CD4-positive, CD25-positive, alpha-beta regulatory T cell (primary cell): ENCODE measurements at regions not wholly inside any gene's neighbourhood (a gene's known extent, or its start where the extent isn't known, plus 50 kb on each side); places are given as distances from the start of the nearest gene placed in this dataset.

ENCODE experiments used
- ATAC-seq, 2 donors: fragments of 150-1000 bp; cut with Tn5 transposase; one replicate each; pipeline ENCODE4 v1.10.0; 2021; ENCODE audit warnings: low read depth in 2 of 2, moderate number of reproducible peaks in 2 of 2, moderate library complexity in 1 of 2
- DNase-seq, 3 donors: peaks; one replicate each; pipeline versions ENCODE4 v3.0.0 to v3.0.0-alpha.2; 2012 to 2022; ENCODE audit warnings: mixed read lengths in 1 of 3
- H3K27ac ChIP-seq: one replicate; pipeline ENCODE4 v1.7.0; 2013; ENCODE audit warnings: mild to moderate bottlenecking, low read length; ENCODE audit not compliant: insufficient read depth, poor library complexity, severe bottlenecking
- H3K27me3 ChIP-seq: one replicate; pipeline ENCODE4 v1.7.0; 2013; ENCODE audit warnings: low read length; ENCODE audit not compliant: control insufficient read depth, insufficient read depth
- H3K36me3 ChIP-seq: one replicate; pipeline ENCODE4 v1.7.0; 2013; ENCODE audit warnings: mild to moderate bottlenecking, low read length, moderate library complexity; ENCODE audit not compliant: control insufficient read depth, insufficient read depth
- H3K4me1 ChIP-seq: 2 replicates; pipeline ENCODE4 v1.7.0; 2013; ENCODE audit warnings: mild to moderate bottlenecking, low read length; ENCODE audit not compliant: insufficient read depth, control insufficient read depth, poor library complexity, severe bottlenecking
- H3K4me3 ChIP-seq: one replicate; pipeline ENCODE4 v1.7.0; 2013; ENCODE audit warnings: low read depth, mild to moderate bottlenecking, low read length, moderate library complexity
- H3K9me3 ChIP-seq, 2 experiments: 1 replicate in 1 of 2; 2 replicates in 1 of 2; pipeline ENCODE4 v1.7.0; 2013; ENCODE audit warnings: low read length in 2 of 2, mild to moderate bottlenecking in 1 of 2, moderate library complexity in 1 of 2; ENCODE audit not compliant: control insufficient read depth in 2 of 2
- H3K27ac Mint-ChIP-seq, 3 donors: one replicate each; pipeline ENCODE4 v1.8.0; 2020 to 2022; ENCODE audit warnings: mild to moderate bottlenecking in 3 of 3, mixed read lengths in 3 of 3, moderate library complexity in 2 of 3
- H3K27me3 Mint-ChIP-seq: one replicate; pipeline ENCODE4 v1.8.0; 2022; ENCODE audit warnings: mild to moderate bottlenecking, mixed read lengths
- H3K36me3 Mint-ChIP-seq: one replicate; pipeline ENCODE4 v1.8.0; 2020; ENCODE audit warnings: mixed read lengths
- H3K4me1 Mint-ChIP-seq, 4 donors: one replicate each; pipeline ENCODE4 v1.8.0; 2020 to 2022; ENCODE audit warnings: mixed read lengths in 4 of 4, mild to moderate bottlenecking in 1 of 4
- H3K4me3 Mint-ChIP-seq, 4 donors: one replicate each; pipeline ENCODE4 v1.8.0; 2020 to 2022; ENCODE audit warnings: mild to moderate bottlenecking in 4 of 4, mixed read lengths in 4 of 4, moderate library complexity in 3 of 4
- H3K9me3 Mint-ChIP-seq, 7 donors: one replicate each; pipeline ENCODE4 v1.8.0; 2020 to 2022; ENCODE audit warnings: mixed read lengths in 7 of 7, mild to moderate bottlenecking in 3 of 7, moderate library complexity in 2 of 7

GRCh38 chr16:64544859-64545258, 577.0 kb downstream of the CDH11 start:
- H3K36me3 Mint-ChIP-seq = no peaks in the 10 kb centered on the region
- H3K27ac ChIP-seq = no peak overlapping the region
- no peaks in the 10 kb centered on the region for H3K36me3 ChIP-seq
- DNase-seq (no peak), ATAC-seq (no peak)
- no peaks in the 10 kb centered on the region for H3K27me3 Mint-ChIP-seq
- no peaks in the 10 kb centered on the region for H3K4me1 Mint-ChIP-seq
- no peak overlapping the region for H3K27ac Mint-ChIP-seq
- H3K4me1 ChIP-seq = no peaks in the 10 kb centered on the region
- H3K9me3 Mint-ChIP-seq = peaks cover 4 to 40% (median 14%) of the 10 kb centered on the region in 7 donors
- peaks cover 0 to 12% of the 10 kb centered on the region in 2 experiments for H3K9me3 ChIP-seq
- H3K4me3 Mint-ChIP-seq = no peak overlapping the region
- H3K4me3 ChIP-seq = no peak overlapping the region
- no peaks in the 10 kb centered on the region for H3K27me3 ChIP-seq

GRCh38 chr16:64543441-64543840, 578.4 kb downstream of the CDH11 start:
- DNase-seq = no peak
- H3K27ac ChIP-seq = no peak overlapping the region
- H3K27ac Mint-ChIP-seq = no peak overlapping the region

DNA sequence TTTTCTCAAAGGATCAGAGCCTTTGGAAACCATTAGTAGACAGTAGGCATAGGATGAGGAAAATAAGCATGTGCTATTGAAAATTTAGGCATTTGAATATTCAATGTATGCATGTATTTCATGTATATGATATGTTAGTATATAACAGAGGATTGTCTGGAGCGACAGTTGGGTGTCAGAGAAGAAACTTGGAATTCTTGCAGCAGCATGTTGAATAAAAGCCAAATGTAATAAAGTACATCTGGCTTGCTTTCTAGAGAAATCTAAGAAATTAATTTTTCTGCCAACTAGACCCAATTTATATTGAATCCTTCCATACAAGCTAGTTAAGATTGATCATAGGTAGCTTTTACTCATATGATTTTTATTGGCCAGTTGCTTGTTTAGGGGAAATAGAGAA, 578.8 kb downstream of the CDH11 start:
- Histone ChIP-seq H3K4me3 (no peak overlapping the region), H3K27me3 (no peaks in the 10 kb centered on the region), H3K9me3 (peaks cover under 1 to 4% of the 10 kb centered on the region in 2 experiments), H3K4me1 (no peaks in the 10 kb centered on the region), H3K27ac (no peak overlapping the region), H3K36me3 (no peaks in the 10 kb centered on the region)
- Mint-ChIP-seq H3K4me3 (no peak overlapping the region), H3K27ac (no peak overlapping the region), H3K36me3 (no peaks in the 10 kb centered on the region), H3K27me3 (no peaks in the 10 kb centered on the region), H3K9me3 (peaks cover 2 to 32% (median 10%) of the 10 kb centered on the region in 7 donors), H3K4me1 (no peaks in the 10 kb centered on the region)
- no peak for ATAC-seq
- no peak for DNase-seq

More at GRCh38 chr16:64543441-64543840, 578.4 kb downstream of the CDH11 start:
- no peaks in the 10 kb centered on the region for H3K36me3 ChIP-seq
- Mint-ChIP-seq H3K36me3 (no peaks in the 10 kb centered on the region), H3K27me3 (no peaks in the 10 kb centered on the region), H3K9me3 (peaks cover 2 to 32% (median 10%) of the 10 kb centered on the region in 7 donors), H3K4me3 (no peak overlapping the region), H3K4me1 (no peaks in the 10 kb centered on the region)
- no peak for ATAC-seq
- H3K4me1 ChIP-seq = no peaks in the 10 kb centered on the region
- no peaks in the 10 kb centered on the region for H3K27me3 ChIP-seq
- H3K9me3 ChIP-seq = peaks cover 0 to 4% of the 10 kb centered on the region in 2 experiments
- H3K4me3 ChIP-seq = no peak overlapping the region

- Histone ChIP-seq H3K9me3 (peaks cover 3 to 4% of the 10 kb centered on the region in 2 experiments), H3K4me1 (no peaks in the 10 kb centered on the region), H3K36me3 (no peaks in the 10 kb centered on the region), H3K27me3 (no peaks in the 10 kb centered on the region), H3K27ac (no peak overlapping the region), H3K4me3 (no peak overlapping the region)
- Mint-ChIP-seq H3K27ac (no peak overlapping the region), H3K4me1 (no peaks in the 10 kb centered on the region), H3K9me3 (peaks cover 2 to 32% (median 12%) of the 10 kb centered on the region in 7 donors), H3K36me3 (no peaks in the 10 kb centered on the region), H3K4me3 (no peak overlapping the region), H3K27me3 (no peaks in the 10 kb centered on the region)
- DNase-seq (no peak), ATAC-seq (no peak)
Observed at GRCh38 chr16:64542152-64542551, 579.7 kb downstream of the CDH11 start.

DNA sequence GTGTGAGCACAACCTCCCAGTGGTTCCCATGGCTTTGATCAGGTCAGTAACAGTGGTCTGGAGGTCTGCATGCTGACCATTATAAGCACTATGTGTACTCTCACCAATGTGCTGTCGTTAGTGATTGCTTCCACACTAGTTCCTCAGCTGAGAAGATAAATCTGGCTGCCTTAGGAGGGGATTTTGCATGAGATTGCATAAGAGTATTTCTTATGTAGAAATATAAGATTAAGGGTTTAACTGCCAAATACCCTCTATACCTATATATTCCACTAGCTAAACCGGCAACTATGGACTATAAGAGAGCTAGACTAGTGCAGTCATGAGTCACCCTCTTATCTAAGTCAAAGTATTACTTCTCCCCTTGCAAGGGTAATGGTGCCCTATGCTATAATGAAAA, 580.2 kb downstream of the CDH11 start:
- no peaks in the 10 kb centered on the region for H3K27me3 ChIP-seq
- H3K4me1 Mint-ChIP-seq = no peaks in the 10 kb centered on the region
- ATAC-seq (no peak), DNase-seq (no peak)
- H3K4me1 ChIP-seq = no peaks in the 10 kb centered on the region
- no peak overlapping the region for H3K27ac ChIP-seq
- peaks cover 2 to 28% (median 12%) of the 10 kb centered on the region in 7 donors for H3K9me3 Mint-ChIP-seq
- no peak overlapping the region for H3K27ac Mint-ChIP-seq
- H3K4me3 ChIP-seq = no peak overlapping the region
- no peaks in the 10 kb centered on the region for H3K36me3 ChIP-seq
- H3K27me3 Mint-ChIP-seq = no peaks in the 10 kb centered on the region
- H3K36me3 Mint-ChIP-seq = no peaks in the 10 kb centered on the region
- peaks cover 3 to 4% of the 10 kb centered on the region in 2 experiments for H3K9me3 ChIP-seq
- no peak overlapping the region for H3K4me3 Mint-ChIP-seq

- Mint-ChIP-seq H3K9me3 (peaks cover 8 to 19% (median 9%) of the 10 kb centered on the region in 7 donors), H3K4me3 (no peak overlapping the region), H3K27me3 (no peaks in the 10 kb centered on the region), H3K36me3 (no peaks in the 10 kb centered on the region), H3K27ac (no peak overlapping the region), H3K4me1 (no peaks in the 10 kb centered on the region)
- ATAC-seq = no peak
- Histone ChIP-seq H3K36me3 (no peaks in the 10 kb centered on the region), H3K4me1 (no peaks in the 10 kb centered on the region), H3K9me3 (peaks cover 3 to 4% of the 10 kb centered on the region in 2 experiments), H3K27me3 (no peaks in the 10 kb centered on the region), H3K4me3 (no peak overlapping the region), H3K27ac (no peak overlapping the region)
- DNase-seq = no peak
Observed at GRCh38 chr16:64540434-64540833, 581.4 kb downstream of the CDH11 start.

- no peak overlapping the region for H3K4me3 ChIP-seq
- H3K27ac ChIP-seq = no peak overlapping the region
- ATAC-seq (no peak), DNase-seq (no peak)
- H3K36me3 ChIP-seq = no peaks in the 10 kb centered on the region
- Mint-ChIP-seq H3K9me3 (peaks cover 6 to 19% (median 10%) of the 10 kb centered on the region in 7 donors), H3K4me1 (no peaks in the 10 kb centered on the region), H3K36me3 (no peaks in the 10 kb centered on the region), H3K27me3 (no peaks in the 10 kb centered on the region), H3K4me3 (no peak overlapping the region), H3K27ac (no peak overlapping the region)
- no peaks in the 10 kb centered on the region for H3K4me1 ChIP-seq
- peaks cover 3 to 4% of the 10 kb centered on the region in 2 experiments for H3K9me3 ChIP-seq
- H3K27me3 ChIP-seq = no peaks in the 10 kb centered on the region
Observed at GRCh38 chr16:64539811-64540371, 582.0 kb downstream of the CDH11 start.

DNA sequence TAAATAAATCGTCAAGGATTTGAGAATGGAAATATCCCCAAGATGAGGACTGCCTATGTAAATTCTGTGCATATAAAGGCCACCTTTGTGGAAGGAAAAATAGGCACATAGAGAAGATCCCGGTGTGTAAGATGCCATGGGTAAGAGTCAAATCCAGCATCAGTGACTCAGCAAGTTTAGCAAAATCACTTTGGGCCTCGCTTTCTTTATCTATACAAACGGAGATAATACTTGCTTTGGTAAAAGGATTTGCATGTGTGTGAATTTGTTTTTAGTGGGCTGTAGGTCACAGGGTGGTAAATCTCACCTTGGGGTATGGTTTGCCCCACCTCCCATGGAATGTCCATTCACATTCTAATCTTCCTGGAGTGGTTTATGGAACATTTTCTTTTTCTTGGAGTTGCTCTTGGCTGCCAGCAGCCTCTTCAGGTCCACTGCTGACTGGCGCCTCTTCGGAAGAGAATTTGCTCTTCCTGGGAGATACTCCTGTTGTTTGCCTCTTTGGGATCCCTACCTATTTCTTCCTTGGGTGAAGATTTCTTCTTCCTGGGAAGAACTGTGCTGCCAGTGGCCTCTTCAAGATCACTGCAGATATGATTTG, 587.6 kb downstream of the CDH11 start:
- no peak overlapping the region for H3K4me3 ChIP-seq
- H3K27ac ChIP-seq = no peak overlapping the region
- no peak for ATAC-seq
- H3K9me3 ChIP-seq = peaks cover 0 to 3% of the 10 kb centered on the region in 2 experiments
- H3K9me3 Mint-ChIP-seq = peaks cover 9 to 27% (median 15%) of the 10 kb centered on the region in 7 donors
- H3K27me3 ChIP-seq = no peaks in the 10 kb centered on the region
- no peaks in the 10 kb centered on the region for H3K4me1 ChIP-seq
- no peaks in the 10 kb centered on the region for H3K4me1 Mint-ChIP-seq
- H3K27ac Mint-ChIP-seq = no peak overlapping the region
- no peaks in the 10 kb centered on the region for H3K27me3 Mint-ChIP-seq
- no peaks in the 10 kb centered on the region for H3K36me3 Mint-ChIP-seq
- no peaks in the 10 kb centered on the region for H3K36me3 ChIP-seq
- no peak for DNase-seq
- H3K4me3 Mint-ChIP-seq = no peak overlapping the region
